ENCODE measurements at regions not wholly inside any gene's neighbourhood (a gene's known extent, or its start where the extent isn't known, plus 50 kb on each side); places are given as distances from the start of the nearest gene placed in this dataset.

DNA sequence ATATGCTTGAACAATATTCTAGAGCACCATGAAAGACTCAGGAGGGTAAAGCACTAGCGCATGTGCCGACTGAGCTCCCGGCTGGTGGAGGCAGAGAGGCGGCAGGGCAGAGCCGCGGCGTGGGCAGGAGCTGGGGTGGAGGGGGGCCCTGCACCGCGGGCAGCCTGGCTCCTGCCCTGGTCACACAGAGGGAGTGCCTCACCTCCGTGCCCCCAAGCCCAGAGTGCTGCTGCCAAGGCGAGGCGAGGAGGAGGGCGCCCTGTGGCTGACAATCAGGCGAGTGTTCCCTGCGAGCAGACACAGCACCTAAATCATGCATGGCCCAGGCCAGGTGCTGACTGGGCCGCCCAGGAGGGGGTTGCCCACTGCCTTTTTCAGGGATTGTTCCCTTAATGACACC, 105.8 kb upstream of the TNRC6C start:
- ChIA-PET POLR2A (no interaction called here), CTCF (ENCODE audit: low intra/inter-chr PET ratio, low total read pairs) (no interaction called here)
- H3K9ac ChIP-seq (ENCODE audit: insufficient read depth, low read depth, low read length), result no peak overlapping the region
- H4K20me1 ChIP-seq (ENCODE audit: insufficient read depth, low read length), result no peaks in the 10 kb centered on the region
- no TSS peak for BruUV-seq (replicated peaks)
- in situ Hi-C loops (cut with HindIII; ENCODE audit: extremely low pct_ligation_motif_present, low pct_unique_long_range_greater_than_20kb), result no loop called here
- no peaks in the 10 kb centered on the region for H3K4me1 ChIP-seq (ENCODE audit: insufficient read depth, low read length)
- no peaks in the 10 kb centered on the region for H3K9me3 ChIP-seq (ENCODE audit: low read length)
- peaks cover 13 to 54% of the 10 kb centered on the region in 2 experiments; a peak in 4 of 5 replicates for H3K27me3 ChIP-seq (ENCODE audit: control insufficient read depth in 1 of 2, insufficient read depth in 2 of 2, low read length in 2 of 2)
- FAIRE-seq (no peak), DNase-seq (ENCODE audit: low spot score) (no peak), ATAC-seq (no peak; the same call in 2 of the 3 replicates)
- 26% methylated on average over 10 of the region's 16 CpGs for WGBS (ENCODE audit: low lambda C conversion rate)
- TF ChIP-seq ZNF33A (CRISPR knock-in tag; IDR thresholded peaks at IDR 0.05; ENCODE audit: borderline replicate concordance), result no peak
- TF ChIP-seq HDAC2 (CRISPR knock-in tag; IDR thresholded peaks at IDR 0.05), result no peak
- no peak for TF ChIP-seq ZNF12 (CRISPR knock-in tag; IDR thresholded peaks at IDR 0.05)
- TF ChIP-seq EZH2 (conservative IDR thresholded peaks at IDR 0.05; ENCODE audit: low read depth, low read length), result 0 out of 2 replicates have a peak, but pooled peaks have one; percentile 8
- no peak overlapping the region for H3K27ac ChIP-seq (ENCODE audit: extremely low read length, insufficient read depth, low read length)
- H3K4me3 ChIP-seq (replicated peaks in 1 of 3; ENCODE audit: insufficient read depth in 1 of 3, low read depth in 2 of 3, low read length in 3 of 3), result no peak overlapping the region
- H3K4me2 ChIP-seq (ENCODE audit: low read depth, low read length), result no peak overlapping the region
- intact Hi-C loops (cut with micrococcal nuclease; ENCODE audit: unreplicated experiment), result no loop called here
- H2AFZ ChIP-seq (ENCODE audit: low read length), result no peak overlapping the region
- H3K36me3 ChIP-seq (replicated peaks in 1 of 2; ENCODE audit: control insufficient read depth in 1 of 2, insufficient read depth in 2 of 2, low read length in 2 of 2), result no peaks in the 10 kb centered on the region
- H3K79me2 ChIP-seq (ENCODE audit: insufficient read depth, low read length), result no peaks in the 10 kb centered on the region

DNA sequence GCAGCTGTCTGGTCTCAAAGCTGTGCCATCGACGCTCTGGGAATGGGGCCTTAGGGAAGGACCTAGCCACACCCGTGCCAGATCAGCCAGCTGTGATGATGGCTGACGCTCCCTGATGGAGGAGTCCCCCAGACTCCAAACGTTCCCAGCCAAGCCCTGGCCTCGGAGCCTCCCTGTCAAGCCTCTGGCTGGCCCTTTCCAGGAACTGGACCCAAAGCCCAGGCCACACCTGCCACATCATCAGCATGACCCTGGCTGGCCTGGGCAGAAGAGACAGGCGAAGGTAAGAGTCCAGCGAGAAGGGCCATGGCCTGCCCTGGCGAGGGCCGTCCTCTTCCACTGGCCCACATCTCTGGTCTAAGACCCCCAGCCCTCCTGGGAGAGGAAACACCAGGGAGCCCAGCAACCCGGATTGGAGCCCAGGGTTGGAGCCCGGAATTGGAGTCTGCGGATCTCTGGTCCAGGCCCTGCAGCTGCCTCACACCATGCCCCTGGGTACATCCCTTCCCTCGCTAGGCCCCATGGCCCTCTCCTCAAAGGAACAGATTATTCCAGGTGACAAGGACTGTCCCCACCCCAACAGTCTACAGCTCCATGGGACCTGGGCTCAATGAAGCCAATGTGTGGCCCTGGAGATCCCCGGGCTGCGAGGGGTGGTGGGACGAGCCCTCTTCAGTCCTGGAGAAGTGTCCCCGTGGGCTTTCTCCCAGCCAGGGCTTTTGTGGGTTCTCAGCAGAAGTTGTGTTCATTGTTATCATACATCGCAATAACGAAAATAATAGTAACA, 105.1 kb upstream of the TNRC6C start:
- no peaks in the 10 kb centered on the region for H3K4me1 ChIP-seq (ENCODE audit: insufficient read depth, low read length)
- in situ Hi-C loops (cut with HindIII; ENCODE audit: extremely low pct_ligation_motif_present, low pct_unique_long_range_greater_than_20kb) (no loop called here), intact Hi-C loops (cut with micrococcal nuclease; ENCODE audit: unreplicated experiment) (no loop called here)
- H3K4me2 ChIP-seq (ENCODE audit: low read depth, low read length), result no peak overlapping the region
- H3K9me3 ChIP-seq (ENCODE audit: low read length), result no peaks in the 10 kb centered on the region
- no peaks in the 10 kb centered on the region for H3K36me3 ChIP-seq (replicated peaks in 1 of 2; ENCODE audit: control insufficient read depth in 1 of 2, insufficient read depth in 2 of 2, low read length in 2 of 2)
- no peak overlapping the region for H2AFZ ChIP-seq (ENCODE audit: low read length)
- no peaks in the 10 kb centered on the region for H3K79me2 ChIP-seq (ENCODE audit: insufficient read depth, low read length)
- no peak; the same call in 2 of the 3 replicates for ATAC-seq
- ChIA-PET POLR2A (no interaction called here), CTCF (ENCODE audit: low intra/inter-chr PET ratio, low total read pairs) (no interaction called here)
- 19% methylated on average over 9 of the region's 20 CpGs for WGBS (ENCODE audit: low lambda C conversion rate)
- H3K9ac ChIP-seq (ENCODE audit: insufficient read depth, low read depth, low read length), result no peak overlapping the region
- no peak for DNase-seq (ENCODE audit: low spot score)
- no peak for TF ChIP-seq FOXK1 (CRISPR knock-in tag; IDR thresholded peaks at IDR 0.05; ENCODE audit: borderline replicate concordance, low read depth)
- no peak for TF ChIP-seq ZSCAN21 (CRISPR knock-in tag; IDR thresholded peaks at IDR 0.05; ENCODE audit: borderline replicate concordance)
- TF ChIP-seq MIER3 (CRISPR knock-in tag; IDR thresholded peaks at IDR 0.05; ENCODE audit: borderline replicate concordance), result no peak
- TF ChIP-seq MYNN (CRISPR knock-in tag; IDR thresholded peaks at IDR 0.05; ENCODE audit: low read depth), result no peak
- TF ChIP-seq NFIB (CRISPR knock-in tag; IDR thresholded peaks at IDR 0.05; ENCODE audit: borderline replicate concordance), result no peak
- no peak for TF ChIP-seq MEIS1 (CRISPR knock-in tag; IDR thresholded peaks at IDR 0.05; ENCODE audit: borderline replicate concordance)
- TF ChIP-seq, protein P1, sequence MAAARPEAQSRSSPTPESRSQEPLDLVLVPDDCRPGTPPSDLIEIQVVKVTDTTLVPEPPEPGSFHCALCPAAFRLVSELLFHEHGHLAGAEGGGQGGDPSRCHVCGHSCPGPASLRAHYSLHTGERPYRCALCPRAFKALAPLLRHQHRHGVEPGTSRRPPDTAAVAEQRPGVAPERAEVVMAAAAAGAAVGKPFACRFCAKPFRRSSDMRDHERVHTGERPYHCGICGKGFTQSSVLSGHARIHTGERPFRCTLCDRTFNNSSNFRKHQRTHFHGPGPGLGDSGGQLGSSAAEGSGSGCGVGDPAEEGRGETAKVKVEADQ (CRISPR knock-in tag; IDR thresholded peaks at IDR 0.05; ENCODE audit: borderline replicate concordance), result no peak
- TF ChIP-seq RFX3 (CRISPR knock-in tag; IDR thresholded peaks at IDR 0.05), result no peak
- no peak for TF ChIP-seq ZNF451 (CRISPR knock-in tag; IDR thresholded peaks at IDR 0.05)
- TF ChIP-seq ZNF44 (CRISPR knock-in tag; IDR thresholded peaks at IDR 0.05), result no peak
- no peak for TF ChIP-seq ZFP41 (CRISPR knock-in tag; IDR thresholded peaks at IDR 0.05; ENCODE audit: borderline replicate concordance)
- no peak for TF ChIP-seq ZNF12 (CRISPR knock-in tag; IDR thresholded peaks at IDR 0.05)
- no peak for TF ChIP-seq GFI1 (CRISPR knock-in tag; IDR thresholded peaks at IDR 0.05; ENCODE audit: borderline replicate concordance)
- H3K27me3 ChIP-seq (ENCODE audit: control insufficient read depth in 1 of 2, insufficient read depth in 2 of 2, low read length in 2 of 2), result peaks cover 13 to 54% of the 10 kb centered on the region in 2 experiments; a peak in 4 of 5 replicates
- no TSS peak for BruUV-seq (replicated peaks)
- no peaks in the 10 kb centered on the region for H4K20me1 ChIP-seq (ENCODE audit: insufficient read depth, low read length)
- H3K4me3 ChIP-seq (replicated peaks in 1 of 3; ENCODE audit: insufficient read depth in 1 of 3, low read depth in 2 of 3, low read length in 3 of 3), result no peak overlapping the region
- no peak for FAIRE-seq
- H3K27ac ChIP-seq (ENCODE audit: extremely low read length, insufficient read depth, low read length), result no peak overlapping the region

Data from HepG2 (cell line).